Breast epithelium (tissue), 4 donors: ENCODE measurements at regions not wholly inside any gene's neighbourhood (a gene's known extent, or its start where the extent isn't known, plus 50 kb on each side); places are given as distances from the start of the nearest gene placed in this dataset.

Source experiments
- DNase-seq, 2 donors: peaks; one replicate each; pipeline ENCODE4 v3.0.0-alpha.2; 2019; ENCODE audit warnings: low spot score in 2 of 2
- H3K27ac ChIP-seq, 2 donors: fragments of 200-600 bp; sonication (generic) in 1 of 2; one replicate each; pipeline ENCODE4 v1.5.1; 2016 to 2019; ENCODE audit warnings: mild to moderate bottlenecking in 1 of 2
- H3K27me3 ChIP-seq, 2 donors: fragments of 200-600 bp; sonication (generic) in 1 of 2; one replicate each; pipeline versions ENCODE4 v1.5.1 to v1.6.0; 2017 to 2019; ENCODE audit warnings: control low read depth in 1 of 2, mild to moderate bottlenecking in 1 of 2
- H3K36me3 ChIP-seq: fragments of 200-600 bp; one replicate; pipeline ENCODE4 v1.5.1; 2019
- H3K4me1 ChIP-seq, 2 donors: fragments of 200-600 bp; sonication (generic); one replicate each; pipeline ENCODE4 v1.5.1; 2016 to 2019; ENCODE audit warnings: control low read depth in 1 of 2
- H3K4me3 ChIP-seq, 3 donors: fragments of 200-600 bp; sonication (generic); 1 replicate in 2 of 3; 2 replicates in 1 of 3; pipeline ENCODE4 v1.5.1; 2016 to 2019; ENCODE audit warnings: mild to moderate bottlenecking in 3 of 3, moderate library complexity in 2 of 3
- H3K9me3 ChIP-seq, 2 donors: fragments of 200-600 bp; sonication (generic) in 1 of 2; one replicate each; pipeline ENCODE4 v1.5.1; 2016 to 2019; ENCODE audit warnings: control low read depth in 1 of 2
- POLR2A ChIP-seq: fragments of 450-650 bp; IDR thresholded peaks from one replicate; pipeline ENCODE4 v1.6.1; 2016; ENCODE audit warnings: antibody characterized with exemption, mild to moderate bottlenecking, moderate library complexity
- POLR2AphosphoS5 ChIP-seq, 3 donors: sonication (generic); formaldehyde crosslinking; IDR thresholded peaks; one replicate each; pipeline ENCODE4 v1.6.1; 2017; ENCODE audit warnings: antibody characterized with exemption in 3 of 3
- intact Hi-C: fragments of 100-400 bp; cut with DNase I; formaldehyde crosslinking; loops from one replicate; pipeline ENCODE4 v1.15.1; 2023; ENCODE audit warnings: low total_unique reads
- TF ChIP-seq, protein P1 (sequence below), 3 donors: fragments of 450-650 bp; IDR thresholded peaks; one replicate each; pipeline ENCODE4 v1.5.1; 2016 to 2017; ENCODE audit warnings: antibody characterized with exemption in 3 of 3, mild to moderate bottlenecking in 3 of 3, moderate library complexity in 3 of 3

DNA sequence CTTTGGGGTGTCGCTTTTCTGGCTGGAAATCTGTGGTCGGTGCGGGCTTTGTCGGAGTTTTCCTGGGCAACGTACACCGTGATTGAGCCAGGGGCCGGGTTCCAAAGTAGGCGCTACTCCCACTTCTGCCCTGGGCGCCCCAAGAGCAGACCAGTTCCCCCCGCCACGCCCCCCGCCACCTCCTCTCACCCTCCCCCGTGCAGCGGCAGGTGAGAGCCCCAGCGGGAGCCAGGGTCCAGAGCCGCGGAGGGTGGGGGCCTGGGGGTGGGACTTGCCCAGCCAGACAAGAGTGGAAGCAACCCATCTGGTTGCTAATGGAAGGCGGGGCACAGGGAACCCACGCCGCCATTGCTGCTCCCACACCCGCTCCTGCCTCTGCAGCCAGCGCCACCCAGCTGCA, 2195.9 kb downstream of the PCDH9 start:
- H3K9me3 ChIP-seq: peaks cover 0 to 4% of the 10 kb centered on the region in 2 donors
- no peaks in the 10 kb centered on the region for H3K4me1 ChIP-seq
- intact Hi-C loops: no loop called here
- no peak overlapping the region for H3K4me3 ChIP-seq
- DNase-seq: no peak
- TF ChIP-seq POLR2AphosphoS5 (IDR thresholded peaks at IDR 0.05) (no peak), POLR2A (no peak)
- TF ChIP-seq, protein P1, sequence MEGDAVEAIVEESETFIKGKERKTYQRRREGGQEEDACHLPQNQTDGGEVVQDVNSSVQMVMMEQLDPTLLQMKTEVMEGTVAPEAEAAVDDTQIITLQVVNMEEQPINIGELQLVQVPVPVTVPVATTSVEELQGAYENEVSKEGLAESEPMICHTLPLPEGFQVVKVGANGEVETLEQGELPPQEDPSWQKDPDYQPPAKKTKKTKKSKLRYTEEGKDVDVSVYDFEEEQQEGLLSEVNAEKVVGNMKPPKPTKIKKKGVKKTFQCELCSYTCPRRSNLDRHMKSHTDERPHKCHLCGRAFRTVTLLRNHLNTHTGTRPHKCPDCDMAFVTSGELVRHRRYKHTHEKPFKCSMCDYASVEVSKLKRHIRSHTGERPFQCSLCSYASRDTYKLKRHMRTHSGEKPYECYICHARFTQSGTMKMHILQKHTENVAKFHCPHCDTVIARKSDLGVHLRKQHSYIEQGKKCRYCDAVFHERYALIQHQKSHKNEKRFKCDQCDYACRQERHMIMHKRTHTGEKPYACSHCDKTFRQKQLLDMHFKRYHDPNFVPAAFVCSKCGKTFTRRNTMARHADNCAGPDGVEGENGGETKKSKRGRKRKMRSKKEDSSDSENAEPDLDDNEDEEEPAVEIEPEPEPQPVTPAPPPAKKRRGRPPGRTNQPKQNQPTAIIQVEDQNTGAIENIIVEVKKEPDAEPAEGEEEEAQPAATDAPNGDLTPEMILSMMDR (IDR thresholded peaks at IDR 0.05): no peak
- no peaks in the 10 kb centered on the region for H3K36me3 ChIP-seq
- H3K27me3 ChIP-seq: no peaks in the 10 kb centered on the region
- no peak overlapping the region for H3K27ac ChIP-seq

DNA sequence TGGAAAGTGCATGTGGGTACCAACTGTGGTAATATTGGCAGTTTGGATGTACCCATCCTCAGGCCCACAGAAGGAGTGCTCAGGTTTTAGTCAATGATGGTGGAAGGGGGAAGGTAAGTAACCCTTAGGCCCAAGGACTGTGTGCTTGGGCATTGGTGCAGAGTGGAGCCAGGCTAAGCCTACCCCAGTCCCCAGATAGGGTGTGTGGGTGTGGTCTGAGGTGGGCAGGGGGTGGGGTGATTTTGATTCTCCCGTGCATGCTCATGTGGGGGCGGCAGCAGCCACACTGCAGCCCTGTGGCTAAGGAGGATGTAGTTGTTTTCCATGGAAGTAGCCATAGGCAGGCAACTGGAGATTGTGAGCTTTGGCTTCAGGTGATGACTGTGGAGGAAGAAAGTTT, 2197.3 kb downstream of the PCDH9 start:
- H3K4me3 ChIP-seq: no peak overlapping the region
- no peak overlapping the region for H3K27ac ChIP-seq
- H3K9me3 ChIP-seq: peaks cover 0 to 4% of the 10 kb centered on the region in 2 donors
- no peaks in the 10 kb centered on the region for H3K36me3 ChIP-seq
- intact Hi-C loops: no loop called here
- TF ChIP-seq, protein P1 (IDR thresholded peaks at IDR 0.05): no peak
- TF ChIP-seq POLR2A (no peak), POLR2AphosphoS5 (IDR thresholded peaks at IDR 0.05) (no peak)
- H3K4me1 ChIP-seq: no peaks in the 10 kb centered on the region
- no peaks in the 10 kb centered on the region for H3K27me3 ChIP-seq
- DNase-seq: no peak

DNA sequence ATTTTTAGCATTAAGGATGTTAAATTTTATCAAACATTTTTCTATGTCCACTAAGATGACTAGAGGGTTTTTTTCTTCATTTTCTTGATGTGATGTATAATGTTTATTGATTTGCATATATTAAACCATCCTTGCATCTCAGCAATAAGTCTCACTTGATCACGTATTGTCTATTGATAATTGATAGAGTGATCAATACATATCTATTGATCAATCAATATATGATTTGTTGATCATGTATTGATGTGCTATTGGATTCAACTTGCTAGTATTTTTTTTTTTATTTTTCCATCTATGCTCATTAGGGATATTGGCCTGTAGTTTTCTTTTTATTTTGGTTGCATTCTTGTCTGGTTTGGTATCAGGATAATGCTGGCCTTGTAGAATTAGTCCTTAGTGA, 2202.0 kb downstream of the PCDH9 start:
- Histone ChIP-seq H3K27me3 (no peaks in the 10 kb centered on the region), H3K27ac (no peak overlapping the region), H3K36me3 (no peaks in the 10 kb centered on the region), H3K4me3 (no peak overlapping the region), H3K4me1 (no peaks in the 10 kb centered on the region), H3K9me3 (no peaks in the 10 kb centered on the region)
- DNase-seq: no peak
- TF ChIP-seq, protein P1 (IDR thresholded peaks at IDR 0.05): no peak
- TF ChIP-seq POLR2AphosphoS5 (IDR thresholded peaks at IDR 0.05) (no peak), POLR2A (no peak)
- intact Hi-C loops: no loop called here

DNA sequence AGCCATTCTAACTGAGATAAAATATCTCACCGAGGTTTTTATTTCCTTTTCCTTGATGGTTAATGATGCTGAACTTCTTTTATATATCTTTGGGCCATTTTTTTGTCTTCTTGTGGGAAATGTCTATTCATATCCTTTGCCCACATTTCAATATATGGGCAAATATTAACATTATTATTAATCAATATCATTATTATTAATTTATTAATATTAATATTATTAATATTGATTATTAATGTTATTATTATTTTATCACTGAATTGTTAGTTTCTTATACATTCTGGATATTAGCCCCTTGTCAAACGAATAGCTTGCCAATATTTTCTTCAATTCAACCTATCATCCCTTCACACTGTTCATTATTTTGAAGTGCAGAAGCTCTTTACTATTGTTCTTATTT, 2203.6 kb downstream of the PCDH9 start:
- intact Hi-C loops: no loop called here
- DNase-seq: no peak
- no peaks in the 10 kb centered on the region for H3K27me3 ChIP-seq
- no peaks in the 10 kb centered on the region for H3K36me3 ChIP-seq
- TF ChIP-seq POLR2AphosphoS5 (IDR thresholded peaks at IDR 0.05): no peak
- TF ChIP-seq POLR2A: no peak
- TF ChIP-seq, protein P1 (IDR thresholded peaks at IDR 0.05): no peak
- no peak overlapping the region for H3K27ac ChIP-seq
- no peak overlapping the region for H3K4me3 ChIP-seq
- H3K4me1 ChIP-seq: no peaks in the 10 kb centered on the region
- no peaks in the 10 kb centered on the region for H3K9me3 ChIP-seq

DNA sequence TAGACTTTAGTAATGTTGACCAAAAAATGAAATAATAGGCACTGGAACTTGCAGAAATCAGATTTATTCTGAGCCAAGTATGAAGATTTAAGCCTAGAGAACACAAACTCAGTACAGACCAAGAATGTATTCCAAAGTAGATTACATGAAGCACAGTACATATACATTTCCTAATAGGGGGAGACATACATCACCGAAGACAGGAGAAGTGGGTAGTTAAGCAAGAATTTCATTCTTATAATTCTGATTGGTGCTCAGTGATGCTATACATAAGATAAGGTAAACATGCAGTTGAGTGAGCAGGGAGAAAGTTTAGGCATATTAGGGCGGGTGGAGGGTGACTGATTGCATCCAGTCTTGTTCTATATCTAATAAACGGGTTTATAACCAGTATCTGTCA, 2218.8 kb downstream of the PCDH9 start:
- DNase-seq: no peak
- intact Hi-C loops: no loop called here

DNA sequence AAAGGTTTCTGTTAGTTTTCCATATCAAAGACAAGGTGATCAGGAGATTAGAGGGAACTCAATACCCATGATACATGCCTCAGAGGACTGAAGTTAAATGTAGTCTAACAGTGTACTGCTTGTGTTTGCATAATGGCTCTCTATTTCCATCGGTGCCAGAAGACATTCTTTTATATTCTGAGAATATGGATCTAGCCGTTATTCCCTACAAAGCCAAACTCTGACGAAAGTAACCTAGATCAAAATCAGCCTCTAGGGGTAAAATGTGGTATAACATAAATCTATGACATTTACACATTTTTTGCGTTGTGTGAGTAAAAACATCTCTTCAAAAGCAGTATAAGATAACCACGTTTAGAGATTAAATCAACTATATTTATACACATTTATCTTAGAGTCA, 2232.7 kb downstream of the PCDH9 start:
- no peaks in the 10 kb centered on the region for H3K27me3 ChIP-seq
- intact Hi-C loops: no loop called here
- H3K36me3 ChIP-seq: no peaks in the 10 kb centered on the region
- no peak for DNase-seq
- H3K4me1 ChIP-seq: no peaks in the 10 kb centered on the region
- H3K27ac ChIP-seq: no peak overlapping the region
- no peak for TF ChIP-seq POLR2A
- TF ChIP-seq, protein P1 (IDR thresholded peaks at IDR 0.05): no peak
- TF ChIP-seq POLR2AphosphoS5 (IDR thresholded peaks at IDR 0.05): no peak
- H3K4me3 ChIP-seq: no peak overlapping the region
- H3K9me3 ChIP-seq: no peaks in the 10 kb centered on the region

More for the DNA sequence above, 2218.8 kb downstream of the PCDH9 start:
- H3K9me3 ChIP-seq: no peaks in the 10 kb centered on the region
- no peaks in the 10 kb centered on the region for H3K27me3 ChIP-seq
- no peak for TF ChIP-seq POLR2A
- H3K4me1 ChIP-seq: no peaks in the 10 kb centered on the region
- H3K27ac ChIP-seq: no peak overlapping the region
- H3K4me3 ChIP-seq: no peak overlapping the region
- H3K36me3 ChIP-seq: no peaks in the 10 kb centered on the region
